ENCODE measurements at regions not wholly inside any gene's neighbourhood (a gene's known extent, or its start where the extent isn't known, plus 50 kb on each side); places are given as distances from the start of the nearest gene placed in this dataset.

GRCh38 chr1:38724160-38725131 is 135.1 kb downstream of the RRAGC start:
- no peak for TF ChIP-seq YY1 (IDR thresholded peaks at IDR 0.05; ENCODE audit: insufficient read depth, insufficient read length)
- TF ChIP-seq ZNF274 (IDR thresholded peaks at IDR 0.05; ENCODE audit: low read depth, low read length) = no peak
- TF ChIP-seq SUZ12 (IDR thresholded peaks at IDR 0.05; ENCODE audit: extremely low read depth, insufficient read depth, insufficient read length) = no peak
